ENCODE measurements at regions not wholly inside any gene's neighbourhood (a gene's known extent, or its start where the extent isn't known, plus 50 kb on each side); places are given as distances from the start of the nearest gene placed in this dataset.

GRCh38 chr1:239997515-239998311 lies 94.0 kb upstream of the FMN2 start:
- BruUV-seq (replicated peaks) = no TSS peak
- H3K4me1 ChIP-seq (ENCODE audit: insufficient read depth, low read length, poor library complexity, severe bottlenecking) = no peaks in the 10 kb centered on the region
- H3K27ac ChIP-seq (ENCODE audit: low read depth, low read length, poor library complexity, severe bottlenecking) = no peak overlapping the region
- TF ChIP-seq CTCF (conservative IDR thresholded peaks at IDR 0.05; ENCODE audit: low read depth, low read length) (no peak), EZH2 (IDR thresholded peaks at IDR 0.05; ENCODE audit: borderline replicate concordance, low read depth, low read length, poor library complexity, severe bottlenecking) (no peak)
- no peak for DNase-seq (ENCODE audit: low spot score)
- POLR2A ChIA-PET (ENCODE audit: low non-redundant PET) = no interaction called here
- intact Hi-C loops (cut with micrococcal nuclease; ENCODE audit: unreplicated experiment) = no loop called here
- peaks cover 17% of the 10 kb centered on the region for H3K27me3 ChIP-seq (replicated peaks; ENCODE audit: insufficient read depth, low read depth, low read length, poor library complexity)
- no peaks in the 10 kb centered on the region for H3K9me3 ChIP-seq (ENCODE audit: low read depth, low read length, poor library complexity, severe bottlenecking)
- H3K36me3 ChIP-seq (ENCODE audit: insufficient read depth, low read length, poor library complexity, severe bottlenecking) = no peaks in the 10 kb centered on the region
- CTCF ChIA-PET = no interaction called here
- no peak overlapping the region for H3K4me3 ChIP-seq (ENCODE audit: low read depth, low read length, poor library complexity, severe bottlenecking)

GRCh38 chr1:239998312-239998649 lies 93.4 kb upstream of the FMN2 start:
- no peak overlapping the region for H3K4me3 ChIP-seq (ENCODE audit: low read depth, low read length, poor library complexity, severe bottlenecking)
- H3K27me3 ChIP-seq (replicated peaks; ENCODE audit: insufficient read depth, low read depth, low read length, poor library complexity) = peaks cover 17% of the 10 kb centered on the region
- no TSS peak for BruUV-seq (replicated peaks)
- CTCF ChIA-PET = no interaction called here
- no peaks in the 10 kb centered on the region for H3K9me3 ChIP-seq (ENCODE audit: low read depth, low read length, poor library complexity, severe bottlenecking)
- DNase-seq (ENCODE audit: low spot score) = no peak
- H3K27ac ChIP-seq (ENCODE audit: low read depth, low read length, poor library complexity, severe bottlenecking) = no peak overlapping the region
- POLR2A ChIA-PET (ENCODE audit: low non-redundant PET) = no interaction called here
- H3K36me3 ChIP-seq (ENCODE audit: insufficient read depth, low read length, poor library complexity, severe bottlenecking) = no peaks in the 10 kb centered on the region
- intact Hi-C loops (cut with micrococcal nuclease; ENCODE audit: unreplicated experiment) = no loop called here
- no peak for TF ChIP-seq EZH2 (IDR thresholded peaks at IDR 0.05; ENCODE audit: borderline replicate concordance, low read depth, low read length, poor library complexity, severe bottlenecking)
- TF ChIP-seq CTCF (conservative IDR thresholded peaks at IDR 0.05; ENCODE audit: low read depth, low read length) = no peak
- no peaks in the 10 kb centered on the region for H3K4me1 ChIP-seq (ENCODE audit: insufficient read depth, low read length, poor library complexity, severe bottlenecking)

GRCh38 chr1:239999170-239999569 lies 92.5 kb upstream of the FMN2 start:
- ChIA-PET POLR2A (ENCODE audit: low non-redundant PET) (no interaction called here), CTCF (no interaction called here)
- DNase-seq (ENCODE audit: low spot score) = no peak
- no peak overlapping the region for H3K4me3 ChIP-seq (ENCODE audit: low read depth, low read length, poor library complexity, severe bottlenecking)
- TF ChIP-seq CTCF (conservative IDR thresholded peaks at IDR 0.05; ENCODE audit: low read depth, low read length) (no peak), EZH2 (IDR thresholded peaks at IDR 0.05; ENCODE audit: borderline replicate concordance, low read depth, low read length, poor library complexity, severe bottlenecking) (no peak)
- H3K4me1 ChIP-seq (ENCODE audit: insufficient read depth, low read length, poor library complexity, severe bottlenecking) = no peaks in the 10 kb centered on the region
- H3K27me3 ChIP-seq (replicated peaks; ENCODE audit: insufficient read depth, low read depth, low read length, poor library complexity) = peaks cover 17% of the 10 kb centered on the region
- no peaks in the 10 kb centered on the region for H3K36me3 ChIP-seq (ENCODE audit: insufficient read depth, low read length, poor library complexity, severe bottlenecking)
- BruUV-seq (replicated peaks) = no TSS peak
- H3K9me3 ChIP-seq (ENCODE audit: low read depth, low read length, poor library complexity, severe bottlenecking) = no peaks in the 10 kb centered on the region
- intact Hi-C loops (cut with micrococcal nuclease; ENCODE audit: unreplicated experiment) = no loop called here
- H3K27ac ChIP-seq (ENCODE audit: low read depth, low read length, poor library complexity, severe bottlenecking) = no peak overlapping the region
